ENCODE measurements at regions not wholly inside any gene's neighbourhood (a gene's known extent, or its start where the extent isn't known, plus 50 kb on each side); places are given as distances from the start of the nearest gene placed in this dataset.

DNA sequence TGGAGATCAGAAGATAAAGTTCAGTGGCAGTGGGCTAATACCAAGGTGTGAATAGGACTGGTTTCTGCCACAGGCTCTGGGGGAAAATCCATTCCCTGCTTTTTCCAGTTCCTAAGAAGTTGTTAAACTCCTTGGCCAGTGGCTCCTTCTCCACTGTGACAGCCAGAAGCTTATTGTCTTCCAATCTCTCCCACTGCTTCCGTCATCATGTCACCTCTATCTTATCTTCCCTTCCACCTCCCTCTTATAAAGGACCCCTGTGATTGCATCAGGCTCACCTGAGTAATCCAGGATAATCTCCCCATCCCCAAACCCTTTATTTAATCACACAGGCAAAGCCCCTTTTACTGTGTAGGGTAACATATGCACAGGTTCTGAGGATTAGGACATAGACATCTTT, 431.2 kb upstream of the SLC10A2 start:
- Histone ChIP-seq H4K20me1 (replicated peaks in 1 of 2; ENCODE audit: control insufficient read depth in 1 of 2, insufficient read depth in 2 of 2, low read length in 2 of 2) (no peaks in the 10 kb centered on the region), H3K4me1 (replicated peaks in 1 of 4; ENCODE audit: control insufficient read depth in 3 of 4, insufficient read depth in 4 of 4, low read length in 3 of 4) (no peaks in the 10 kb centered on the region), H2AFZ (ENCODE audit: low read length) (0 out of 2 replicates have a peak overlapping the region, but pooled peaks have one; percentile 77), H3K23me2 (ENCODE audit: low read depth, low read length) (no peaks in the 10 kb centered on the region), H3K4me2 (ENCODE audit: insufficient read depth in 1 of 2, low read depth in 2 of 2, low read length in 2 of 2) (no peak overlapping the region), H3K9ac (replicated peaks in 1 of 4; ENCODE audit: extremely low read depth in 1 of 4, low read depth in 3 of 4, low read length in 3 of 4) (no peak overlapping the region), H3K14ac (ENCODE audit: insufficient read length) (no peak overlapping the region), H4K91ac (replicated peaks; ENCODE audit: insufficient read length, low read length) (no peak overlapping the region), H2BK120ac (replicated peaks; ENCODE audit: low read depth, low read length) (no peak overlapping the region), H3K79me1 (ENCODE audit: low read depth, low read length) (no peaks in the 10 kb centered on the region; the same call in 1 of the 2 replicates), H4K5ac (ENCODE audit: insufficient read length, low read depth, low read length) (no peak overlapping the region), H3K79me2 (ENCODE audit: control insufficient read depth in 1 of 2, insufficient read depth in 2 of 2, low read length in 2 of 2) (no peaks in the 10 kb centered on the region), H3K27me3 (replicated peaks in 1 of 4; ENCODE audit: control insufficient read depth in 3 of 4, extremely low read depth in 1 of 4, insufficient read depth in 3 of 4, low read length in 3 of 4) (no peaks in the 10 kb centered on the region), H4K8ac (ENCODE audit: extremely low read depth, insufficient read depth, low read length) (no peak overlapping the region), H3K36me3 (ENCODE audit: control insufficient read depth in 2 of 4, insufficient read depth in 4 of 4, low read length in 3 of 4) (no peaks in the 10 kb centered on the region), H3K4ac (replicated peaks; ENCODE audit: insufficient read length, low read depth, low read length) (no peak overlapping the region), H3K4me3 (ENCODE audit: extremely low read depth in 1 of 4, insufficient read depth in 2 of 4, low read depth in 3 of 4, low read length in 4 of 4) (no peak overlapping the region), H3K27ac (ENCODE audit: low read depth, low read length) (no peak overlapping the region), H3K56ac (replicated peaks; ENCODE audit: insufficient read length, low read depth, low read length) (no peak overlapping the region), H3K9me3 (ENCODE audit: insufficient read depth in 2 of 2, low read depth in 1 of 2, low read length in 1 of 2) (peaks cover 0 to 5% of the 10 kb centered on the region in 2 experiments; a peak in 1 of 4 replicates), H2BK5ac (ENCODE audit: low read depth, low read length) (no peak overlapping the region), H2BK15ac (ENCODE audit: low read length) (no peak overlapping the region), H2AK5ac (ENCODE audit: low read depth, low read length) (no peak overlapping the region), H3K23ac (ENCODE audit: insufficient read length) (no peak overlapping the region), H2BK20ac (ENCODE audit: low read length) (no peak overlapping the region), H2BK12ac (ENCODE audit: low read depth, low read length) (no peak overlapping the region), H3K18ac (ENCODE audit: extremely low read depth, low read length) (no peak overlapping the region)
- POLR2A ChIA-PET (ENCODE audit: partially characterized antibody), result no interaction called here
- CTCF ChIA-PET (ENCODE audit: partially characterized antibody), result no interaction called here
- WGBS, 2 experiments (ENCODE audit: extremely low coverage in 1 of 2, insufficient coverage in 1 of 2, insufficient read length in 1 of 2, insufficient replicate concordance in 2 of 2, low coverage in 1 of 2, low lambda C conversion rate in 2 of 2, missing lambda C conversion rate in 1 of 2), result 93% methylated on average over 1 of the region's 1 CpG; no CpG with 5 or more reads in 1 of the 2 experiments
- DNase-seq (ENCODE audit: low read depth in 1 of 2, low spot score in 2 of 2) (no peak), FAIRE-seq (no peak)
- TF ChIP-seq SP4 (IDR thresholded peaks at IDR 0.05; ENCODE audit: low read length) (no peak), TCF12 (IDR thresholded peaks at IDR 0.05; ENCODE audit: low read depth, low read length) (no peak), POLR2AphosphoS5 (IDR thresholded peaks at IDR 0.05; ENCODE audit: low read depth, low read length) (no peak)
